Activated T-helper 9 cell treated with anti-CD3 and anti-CD28 coated beads, Interleukin-2, amount 50 U/mL, for 16 hours (primary cell): ENCODE measurements at regions not wholly inside any gene's neighbourhood (a gene's known extent, or its start where the extent isn't known, plus 50 kb on each side); places are given as distances from the start of the nearest gene placed in this dataset.

ENCODE experiments used
- DNase-seq: peaks from one replicate; pipeline ENCODE4 v3.0.0-alpha.2; 2020; ENCODE audit warnings: low read depth

GRCh38 chr5:118778941-118779340 lies 209.4 kb downstream of the DTWD2 start:
- DNase-seq = no peak

GRCh38 chr5:118777189-118777736 lies 211.1 kb downstream of the DTWD2 start:
- DNase-seq = no peak

- DNase-seq = no peak
Observed at GRCh38 chr5:118776755-118777154, 211.6 kb downstream of the DTWD2 start.

GRCh38 chr5:118775790-118776499 lies 212.4 kb downstream of the DTWD2 start:
- no peak for DNase-seq

GRCh38 chr5:118768607-118769175 lies 219.7 kb downstream of the DTWD2 start:
- no peak for DNase-seq

GRCh38 chr5:118762291-118762690 lies 226.1 kb downstream of the DTWD2 start:
- DNase-seq = no peak

GRCh38 chr5:118761814-118762213 lies 226.5 kb downstream of the DTWD2 start:
- DNase-seq = no peak

GRCh38 chr5:118752969-118753368 lies 235.4 kb downstream of the DTWD2 start:
- no peak for DNase-seq

GRCh38 chr5:118736396-118736795 lies 252.0 kb downstream of the DTWD2 start:
- DNase-seq = no peak

GRCh38 chr5:118733394-118733793 lies 255.0 kb downstream of the DTWD2 start:
- no peak for DNase-seq

- DNase-seq = no peak
Observed at GRCh38 chr5:118728191-118728590, 260.2 kb downstream of the DTWD2 start.

GRCh38 chr5:118726891-118727290 lies 261.5 kb downstream of the DTWD2 start:
- no peak for DNase-seq

GRCh38 chr5:118723021-118723338 lies 265.4 kb downstream of the DTWD2 start:
- DNase-seq = no peak

GRCh38 chr5:118722122-118723020 lies 266.0 kb downstream of the DTWD2 start:
- DNase-seq = no peak

- DNase-seq = no peak
Observed at GRCh38 chr5:118711727-118712126, 276.6 kb downstream of the DTWD2 start.

GRCh38 chr5:118705959-118706667 lies 282.2 kb downstream of the DTWD2 start:
- no peak for DNase-seq

GRCh38 chr5:118703241-118703640 lies 285.1 kb downstream of the DTWD2 start:
- no peak for DNase-seq

- no peak for DNase-seq
Observed at GRCh38 chr5:118701791-118702190, 286.6 kb downstream of the DTWD2 start.

GRCh38 chr5:118700510-118700909 lies 287.8 kb downstream of the DTWD2 start:
- no peak for DNase-seq

GRCh38 chr5:118698774-118699173 lies 289.6 kb downstream of the DTWD2 start:
- no peak for DNase-seq

GRCh38 chr5:118696076-118696475 lies 292.3 kb downstream of the DTWD2 start:
- DNase-seq = no peak

- no peak for DNase-seq
Observed at GRCh38 chr5:118692811-118693342, 295.5 kb downstream of the DTWD2 start.
